ENCODE measurements at regions not wholly inside any gene's neighbourhood (a gene's known extent, or its start where the extent isn't known, plus 50 kb on each side); places are given as distances from the start of the nearest gene placed in this dataset.

DNA sequence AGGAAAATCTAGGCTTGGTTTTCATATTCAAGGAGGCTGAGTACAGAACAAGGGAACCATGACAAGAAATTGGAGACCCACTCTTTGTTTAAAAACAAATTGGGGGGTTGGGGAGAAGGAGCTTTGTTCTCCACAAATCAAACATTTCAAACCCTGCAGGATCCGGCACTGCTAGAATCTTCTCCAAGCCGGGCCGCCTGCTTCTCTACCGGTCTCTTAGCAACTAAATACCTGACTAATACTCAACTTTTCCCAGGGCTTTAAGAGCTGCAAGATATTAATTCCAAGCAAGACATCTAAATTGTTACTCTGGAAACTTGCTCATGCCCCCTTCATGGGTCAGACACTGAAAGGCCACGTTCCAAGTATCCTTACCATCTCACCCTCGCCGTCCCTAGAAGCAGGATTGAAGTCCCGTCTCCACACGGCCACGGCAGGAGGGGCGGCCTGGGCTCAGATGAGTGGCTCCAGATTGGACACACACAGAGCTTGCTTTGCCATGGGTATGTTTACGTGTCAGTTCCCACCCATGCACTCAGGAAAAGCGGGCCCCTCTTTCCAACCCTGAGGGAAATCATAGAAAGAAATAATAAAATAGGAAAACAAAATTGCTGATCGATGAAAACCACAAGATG lies 126.4 kb upstream of the CDH4 start:
- H3K9me3 ChIP-seq, result no peaks in the 10 kb centered on the region
- H3K36me3 ChIP-seq, result no peaks in the 10 kb centered on the region
- no peak overlapping the region for H3K4me3 ChIP-seq
- no peaks in the 10 kb centered on the region for H3K4me1 ChIP-seq
- no peaks in the 10 kb centered on the region for H3K27me3 ChIP-seq
- intact Hi-C loops (cut with DNase I; ENCODE audit: low total_unique reads), result no loop called here
- no peak for TF ChIP-seq POLR2A (IDR thresholded peaks at IDR 0.05)
- TF ChIP-seq, protein P1, sequence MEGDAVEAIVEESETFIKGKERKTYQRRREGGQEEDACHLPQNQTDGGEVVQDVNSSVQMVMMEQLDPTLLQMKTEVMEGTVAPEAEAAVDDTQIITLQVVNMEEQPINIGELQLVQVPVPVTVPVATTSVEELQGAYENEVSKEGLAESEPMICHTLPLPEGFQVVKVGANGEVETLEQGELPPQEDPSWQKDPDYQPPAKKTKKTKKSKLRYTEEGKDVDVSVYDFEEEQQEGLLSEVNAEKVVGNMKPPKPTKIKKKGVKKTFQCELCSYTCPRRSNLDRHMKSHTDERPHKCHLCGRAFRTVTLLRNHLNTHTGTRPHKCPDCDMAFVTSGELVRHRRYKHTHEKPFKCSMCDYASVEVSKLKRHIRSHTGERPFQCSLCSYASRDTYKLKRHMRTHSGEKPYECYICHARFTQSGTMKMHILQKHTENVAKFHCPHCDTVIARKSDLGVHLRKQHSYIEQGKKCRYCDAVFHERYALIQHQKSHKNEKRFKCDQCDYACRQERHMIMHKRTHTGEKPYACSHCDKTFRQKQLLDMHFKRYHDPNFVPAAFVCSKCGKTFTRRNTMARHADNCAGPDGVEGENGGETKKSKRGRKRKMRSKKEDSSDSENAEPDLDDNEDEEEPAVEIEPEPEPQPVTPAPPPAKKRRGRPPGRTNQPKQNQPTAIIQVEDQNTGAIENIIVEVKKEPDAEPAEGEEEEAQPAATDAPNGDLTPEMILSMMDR (IDR thresholded peaks at IDR 0.05), result no peak
- H3K27ac ChIP-seq, result no peak overlapping the region
- DNase-seq, result no peak

DNA sequence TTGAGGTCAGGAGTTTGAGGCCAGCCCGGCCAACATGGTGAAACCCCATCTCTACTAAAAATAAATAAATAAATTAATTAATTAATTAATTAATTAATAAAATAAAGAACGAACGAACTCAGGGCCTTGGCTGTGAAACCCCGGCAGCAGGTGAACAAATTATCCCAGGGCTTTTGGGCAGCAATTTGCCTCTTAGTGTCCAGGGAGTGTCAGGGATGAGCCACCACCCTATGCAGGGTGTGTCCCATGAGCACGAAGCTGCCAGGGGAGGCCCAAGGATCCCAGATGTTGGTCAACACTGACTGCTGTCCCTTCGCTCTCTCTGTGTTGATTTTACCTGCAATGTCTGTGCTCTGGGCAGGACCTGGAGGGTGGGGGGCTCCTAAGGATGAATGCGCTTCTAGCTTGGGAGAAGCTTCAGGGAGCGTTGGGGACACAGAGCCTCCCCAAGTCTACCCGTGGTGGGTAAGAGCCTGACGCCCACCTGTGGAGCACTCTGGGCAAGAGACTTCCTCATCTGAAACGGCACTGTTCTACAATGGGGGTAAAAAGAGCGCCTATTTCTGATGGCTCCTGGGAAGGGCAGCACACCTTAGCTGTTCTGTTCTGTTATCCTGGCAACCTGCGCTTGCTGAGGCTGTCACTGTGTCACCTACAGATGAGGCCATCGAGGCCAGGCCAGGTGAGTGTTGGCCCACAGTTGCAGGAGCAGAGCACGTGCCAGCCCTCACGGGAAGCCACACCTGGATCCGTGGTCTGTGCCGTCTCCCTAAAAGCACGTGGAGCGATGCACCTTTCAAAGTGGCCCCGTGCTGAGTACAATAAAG lies 125.5 kb upstream of the CDH4 start:
- Histone ChIP-seq H3K36me3 (no peaks in the 10 kb centered on the region), H3K4me1 (no peaks in the 10 kb centered on the region), H3K4me3 (no peak overlapping the region), H3K27ac (no peak overlapping the region), H3K9me3 (no peaks in the 10 kb centered on the region), H3K27me3 (no peaks in the 10 kb centered on the region)
- TF ChIP-seq POLR2A (IDR thresholded peaks at IDR 0.05), result no peak
- TF ChIP-seq, protein P1 (IDR thresholded peaks at IDR 0.05), result no peak
- no peak for DNase-seq
- intact Hi-C loops (cut with DNase I; ENCODE audit: low total_unique reads), result no loop called here

DNA sequence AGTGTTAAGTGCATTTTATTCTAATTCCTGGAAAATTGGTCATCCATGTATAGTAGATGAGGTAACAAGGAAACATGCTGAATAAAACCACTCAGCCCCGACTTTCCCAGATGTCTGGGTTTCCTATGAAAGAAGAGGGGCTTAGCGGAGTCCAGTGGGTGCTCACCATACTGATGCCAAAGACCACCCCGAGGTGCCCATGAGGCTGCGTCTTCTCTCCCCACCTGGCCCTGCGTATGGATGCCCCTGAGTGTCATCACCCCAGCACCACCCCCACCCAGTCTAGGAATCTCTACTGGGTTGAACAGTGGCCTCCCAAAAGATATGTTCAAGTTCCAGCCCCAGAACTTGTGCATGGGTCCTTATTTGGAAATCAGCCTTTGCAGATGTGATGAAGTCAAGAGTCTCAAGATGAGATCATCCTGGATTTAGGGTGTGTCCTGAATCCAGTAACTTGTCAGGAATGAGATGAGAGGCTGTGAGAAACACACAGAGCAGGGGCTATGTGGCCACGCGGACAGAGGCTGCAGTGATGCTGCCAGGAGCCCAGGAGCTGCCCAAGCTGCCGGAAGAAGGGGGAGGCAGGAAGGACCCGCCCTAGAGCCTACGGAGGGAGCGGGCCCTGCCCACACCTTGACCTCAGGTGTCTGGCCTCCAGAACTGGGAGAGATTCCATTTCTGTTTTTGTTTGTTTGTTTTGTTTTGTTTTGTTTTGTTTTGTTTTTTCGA lies 124.6 kb upstream of the CDH4 start:
- no peaks in the 10 kb centered on the region for H3K4me1 ChIP-seq
- DNase-seq, result no peak
- H3K4me3 ChIP-seq, result no peak overlapping the region
- H3K27me3 ChIP-seq, result no peaks in the 10 kb centered on the region
- intact Hi-C loops (cut with DNase I; ENCODE audit: low total_unique reads), result no loop called here
- H3K27ac ChIP-seq, result no peak overlapping the region
- no peaks in the 10 kb centered on the region for H3K36me3 ChIP-seq
- no peaks in the 10 kb centered on the region for H3K9me3 ChIP-seq
- TF ChIP-seq, protein P1 (IDR thresholded peaks at IDR 0.05), result no peak
- TF ChIP-seq POLR2A (IDR thresholded peaks at IDR 0.05), result no peak

DNA sequence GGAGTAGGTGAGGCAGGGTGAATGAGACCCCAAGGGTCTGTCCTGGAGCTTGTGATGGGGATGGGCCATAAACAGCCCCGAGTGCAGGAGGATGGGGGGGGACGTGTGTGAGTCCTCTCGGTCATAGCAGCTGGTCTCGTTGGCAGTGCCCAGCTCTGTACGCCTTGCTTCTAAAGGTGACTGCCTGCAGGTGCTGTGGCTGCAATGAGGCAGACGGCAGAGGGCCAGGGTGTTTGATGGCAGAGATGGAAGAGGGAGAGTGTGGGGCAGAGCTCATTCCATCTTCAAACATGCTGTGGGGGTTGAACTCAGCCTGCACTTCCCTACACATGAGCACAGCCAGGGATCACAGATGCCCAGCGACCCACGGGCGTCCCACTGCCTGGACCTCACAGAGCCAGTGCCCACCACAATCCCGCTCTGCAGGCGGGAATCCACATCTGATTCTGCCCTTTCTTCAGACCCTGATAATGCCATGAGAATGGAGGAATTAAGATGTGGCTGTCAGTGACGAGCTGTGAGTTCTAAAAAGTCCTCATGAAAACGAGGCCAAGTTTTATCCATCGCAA lies 123.3 kb upstream of the CDH4 start:
- Histone ChIP-seq H3K27me3 (no peaks in the 10 kb centered on the region), H3K36me3 (no peaks in the 10 kb centered on the region), H3K9me3 (no peaks in the 10 kb centered on the region), H3K4me3 (no peak overlapping the region), H3K27ac (no peak overlapping the region), H3K4me1 (no peaks in the 10 kb centered on the region)
- intact Hi-C loops (cut with DNase I; ENCODE audit: low total_unique reads), result no loop called here
- no peak for DNase-seq
- TF ChIP-seq, protein P1 (IDR thresholded peaks at IDR 0.05), result no peak
- no peak for TF ChIP-seq POLR2A (IDR thresholded peaks at IDR 0.05)

Data from uterus (tissue), 3 donors.